ENCODE measurements at regions not wholly inside any gene's neighbourhood (a gene's known extent, or its start where the extent isn't known, plus 50 kb on each side); places are given as distances from the start of the nearest gene placed in this dataset.

GRCh38 chr13:108560093-108560492 is 69.3 kb upstream of the MYO16 start:
- DNase-seq (ENCODE audit: low spot score), result no peak
- ChIA-PET POLR2A (ENCODE audit: low non-redundant PET) (no interaction called here), CTCF (no interaction called here)
- H3K27ac ChIP-seq, result no peak overlapping the region
- no peak for TF ChIP-seq CTCF (conservative IDR thresholded peaks at IDR 0.05; ENCODE audit: low read depth)

GRCh38 chr13:108561149-108561548 is 68.3 kb upstream of the MYO16 start:
- H3K27ac ChIP-seq, result no peak overlapping the region
- DNase-seq (ENCODE audit: low spot score), result no peak
- TF ChIP-seq CTCF (conservative IDR thresholded peaks at IDR 0.05; ENCODE audit: low read depth), result no peak
- POLR2A ChIA-PET (ENCODE audit: low non-redundant PET), result no interaction called here
- CTCF ChIA-PET, result no interaction called here

- CTCF ChIA-PET, result no interaction called here
- no peak for TF ChIP-seq CTCF (conservative IDR thresholded peaks at IDR 0.05; ENCODE audit: low read depth)
- POLR2A ChIA-PET (ENCODE audit: low non-redundant PET), result no interaction called here
- no peak for DNase-seq (ENCODE audit: low spot score)
- H3K27ac ChIP-seq, result no peak overlapping the region
These were observed 62.8 kb upstream of the MYO16 start for GRCh38 chr13:108566413-108567170.

GRCh38 chr13:108572782-108573211 is 56.6 kb upstream of the MYO16 start:
- H3K27ac ChIP-seq, result no peak overlapping the region
- TF ChIP-seq CTCF (conservative IDR thresholded peaks at IDR 0.05; ENCODE audit: low read depth), result no peak
- ChIA-PET POLR2A (ENCODE audit: low non-redundant PET) (no interaction called here), CTCF (interaction anchor here (0.6 kb wide), 1 partner anchor 72 kb away, joined by 6 read pairs; no protein-coding TSS in a partner anchor)
- DNase-seq (ENCODE audit: low spot score), result no peak

- no peak overlapping the region for H3K27ac ChIP-seq
- TF ChIP-seq CTCF (conservative IDR thresholded peaks at IDR 0.05; ENCODE audit: low read depth), result no peak
- ChIA-PET CTCF (interaction anchor here (0.6 kb wide), 1 partner anchor 71 kb away, joined by 6 read pairs; no protein-coding TSS in a partner anchor), POLR2A (ENCODE audit: low non-redundant PET) (no interaction called here)
- DNase-seq (ENCODE audit: low spot score), result no peak
These were observed 56.0 kb upstream of the MYO16 start for GRCh38 chr13:108573455-108573854.

GRCh38 chr13:108574856-108575255 is 54.6 kb upstream of the MYO16 start:
- CTCF ChIA-PET, result no interaction called here
- TF ChIP-seq CTCF (conservative IDR thresholded peaks at IDR 0.05; ENCODE audit: low read depth), result no peak

More at GRCh38 chr13:108574856-108575255, 54.6 kb upstream of the MYO16 start:
- DNase-seq (ENCODE audit: low spot score), result no peak
- no peak overlapping the region for H3K27ac ChIP-seq
- POLR2A ChIA-PET (ENCODE audit: low non-redundant PET), result no interaction called here

Data from RWPE1 (cell line).